HG03135 (cell line): ENCODE measurements at regions not wholly inside any gene's neighbourhood (a gene's known extent, or its start where the extent isn't known, plus 50 kb on each side); places are given as distances from the start of the nearest gene placed in this dataset.
"Not testable (repeated sequence)": the region's sequence is repeated elsewhere in the genome, so short reads cannot be mapped to it uniquely, and the experiment has no call there.

Experiments
- ATAC-seq: cut with Tn5 transposase; IDR thresholded peaks from one replicate; pipeline ENCODE4 v1.9.1; 2021; ENCODE audit warnings: mild to moderate bottlenecking, moderate library complexity; ENCODE audit not compliant: unreplicated experiment

- no peak for ATAC-seq
These were observed 283.7 kb upstream of the KCNH7 start for GRCh38 chr2:163122257-163122656.

GRCh38 chr2:163121483-163121882 is 282.9 kb upstream of the KCNH7 start:
- ATAC-seq = no peak

- no peak for ATAC-seq
These were observed 281.4 kb upstream of the KCNH7 start for GRCh38 chr2:163119966-163120365.

- ATAC-seq = no peak
These were observed 248.4 kb upstream of the KCNH7 start for GRCh38 chr2:163086940-163087339.

GRCh38 chr2:163085366-163086024 is 246.9 kb upstream of the KCNH7 start:
- not testable (repeated sequence) for ATAC-seq

GRCh38 chr2:163081754-163082153 is 243.2 kb upstream of the KCNH7 start:
- ATAC-seq = no peak

GRCh38 chr2:163077241-163077640 is 238.7 kb upstream of the KCNH7 start:
- ATAC-seq = no peak

GRCh38 chr2:163066085-163066484 is 227.5 kb upstream of the KCNH7 start:
- no peak for ATAC-seq

GRCh38 chr2:163062524-163062923 is 224.0 kb upstream of the KCNH7 start:
- ATAC-seq = no peak

GRCh38 chr2:163046615-163047014 is 208.0 kb upstream of the KCNH7 start:
- ATAC-seq = no peak

- no peak for ATAC-seq
These were observed 207.3 kb upstream of the KCNH7 start for GRCh38 chr2:163045830-163046229.

GRCh38 chr2:163044114-163044513 is 205.5 kb upstream of the KCNH7 start:
- ATAC-seq = no peak

GRCh38 chr2:163043201-163043600 is 204.6 kb upstream of the KCNH7 start:
- no peak for ATAC-seq

- no peak for ATAC-seq
These were observed 200.7 kb upstream of the KCNH7 start for GRCh38 chr2:163039266-163039665.

GRCh38 chr2:163028807-163029206 is 190.2 kb upstream of the KCNH7 start:
- no peak for ATAC-seq

GRCh38 chr2:163026136-163026775 is 187.7 kb upstream of the KCNH7 start:
- not testable (repeated sequence) for ATAC-seq

- not testable (repeated sequence) for ATAC-seq
These were observed 178.3 kb upstream of the KCNH7 start for GRCh38 chr2:163016882-163017281.

- no peak for ATAC-seq
These were observed 172.4 kb upstream of the KCNH7 start for GRCh38 chr2:163011000-163011399.

- ATAC-seq = no peak
These were observed 170.1 kb upstream of the KCNH7 start for GRCh38 chr2:163008642-163009041.

- ATAC-seq = no peak
These were observed 156.2 kb upstream of the KCNH7 start for GRCh38 chr2:162994718-162995117.

GRCh38 chr2:162992828-162993227 is 154.3 kb upstream of the KCNH7 start:
- ATAC-seq = no peak

- ATAC-seq = no peak
These were observed 150.9 kb upstream of the KCNH7 start for GRCh38 chr2:162989507-162989906.

GRCh38 chr2:162974771-162975170 is 136.2 kb upstream of the KCNH7 start:
- no peak for ATAC-seq
